GM12878 (cell line): ENCODE measurements at regions not wholly inside any gene's neighbourhood (a gene's known extent, or its start where the extent isn't known, plus 50 kb on each side); places are given as distances from the start of the nearest gene placed in this dataset.

ENCODE experiments used
- CBX5 ChIP-seq: sonication (generic); IDR thresholded peaks from 2 replicates; pipeline ENCODE4 v1.6.1; 2016; ENCODE audit warnings: low read depth, moderate library complexity, mild to moderate bottlenecking, inconsistent platforms
- CTCF ChIP-seq, 3 experiments: IDR thresholded peaks in 2 of 3; conservative IDR thresholded peaks in 1 of 3; 2 replicates each; pipeline ENCODE4 v1.5.1; 2011; ENCODE audit warnings: low read depth in 3 of 3, low read length in 3 of 3, mild to moderate bottlenecking in 3 of 3, control low read depth in 2 of 3, moderate library complexity in 2 of 3, inconsistent platforms in 1 of 3, mixed read lengths in 1 of 3; ENCODE audit not compliant: control insufficient read depth in 2 of 3, insufficient read depth in 1 of 3; ENCODE audit errors: extremely low read depth in 1 of 3
- DPF2 ChIP-seq: fragments of 450-650 bp; IDR thresholded peaks from 2 replicates; pipeline ENCODE4 v1.6.1; 2017; ENCODE audit warnings: mild to moderate bottlenecking
- E2F4 ChIP-seq: IDR thresholded peaks from 2 replicates; pipeline ENCODE4 v1.6.1; 2012; ENCODE audit warnings: low read depth, low read length, improper control_type of control experiment
- EZH2 ChIP-seq: IDR thresholded peaks from 2 replicates; pipeline ENCODE4 v1.6.1; 2012; ENCODE audit warnings: low read depth, mild to moderate bottlenecking, control low read depth, inconsistent platforms, low read length, borderline replicate concordance; ENCODE audit not compliant: control insufficient read depth
- MAX ChIP-seq: IDR thresholded peaks from 2 replicates; pipeline ENCODE4 v1.6.1; 2012; ENCODE audit warnings: low read depth, low read length, improper control_type of control experiment
- POLR2AphosphoS5 ChIP-seq: IDR thresholded peaks from 2 replicates; pipeline ENCODE4 v1.6.1; 2011; ENCODE audit warnings: mild to moderate bottlenecking, low read length, inconsistent platforms
- PRDM15 ChIP-seq: fragments of 450-650 bp; formaldehyde crosslinking; IDR thresholded peaks from 2 replicates; pipeline ENCODE4 v1.4.0; 2020; ENCODE audit warnings: mild to moderate bottlenecking, moderate library complexity
- SKIL ChIP-seq: fragments of 450-650 bp; IDR thresholded peaks from 2 replicates; pipeline ENCODE4 v1.6.1; 2017; ENCODE audit warnings: mild to moderate bottlenecking, low read depth, inconsistent platforms; ENCODE audit not compliant: poor library complexity, severe bottlenecking
- TCF12 ChIP-seq: IDR thresholded peaks from 2 replicates; pipeline ENCODE4 v1.6.1; 2011; ENCODE audit warnings: low read depth, mild to moderate bottlenecking, low read length
- TCF3 ChIP-seq: IDR thresholded peaks from 2 replicates; pipeline ENCODE4 v1.6.1; 2012; ENCODE audit warnings: low read depth, mild to moderate bottlenecking, low read length, borderline replicate concordance; ENCODE audit not compliant: insufficient read depth
- ZBTB4 ChIP-seq: fragments of 450-650 bp; formaldehyde crosslinking; IDR thresholded peaks from 2 replicates; pipeline ENCODE4 v1.4.0; 2022; ENCODE audit warnings: mild to moderate bottlenecking, moderate library complexity
- ZNF207 ChIP-seq: fragments of 450-650 bp; IDR thresholded peaks from 2 replicates; pipeline ENCODE4 v1.6.1; 2014; ENCODE audit warnings: antibody characterized with exemption, mild to moderate bottlenecking, borderline replicate concordance
- ZNF274 ChIP-seq: IDR thresholded peaks from one replicate; pipeline ENCODE4 v1.8.0; 2011; ENCODE audit not compliant: insufficient read length, insufficient read depth

GRCh38 chr20:19834287-19834686, 76.2 kb downstream of the RIN2 start:
- no peak for TF ChIP-seq CTCF (IDR thresholded peaks at IDR 0.05 in 2 of 3, conservative IDR thresholded peaks at IDR 0.05 in 1 of 3; ENCODE audit: control insufficient read depth in 2 of 3, extremely low read depth in 1 of 3, insufficient read depth in 1 of 3, low read depth in 3 of 3, low read length in 3 of 3)
- no peak for TF ChIP-seq EZH2
- TF ChIP-seq ZNF207, result no peak
- TF ChIP-seq TCF3, result no peak
- no peak for TF ChIP-seq ZNF274
- TF ChIP-seq PRDM15 (CRISPR knock-in tag), result no peak
- no peak for TF ChIP-seq MAX
- TF ChIP-seq POLR2AphosphoS5, result no peak
- TF ChIP-seq TCF12, result no peak
- TF ChIP-seq CBX5, result no peak
- no peak for TF ChIP-seq E2F4
- TF ChIP-seq ZBTB4, result no peak
- no peak for TF ChIP-seq SKIL
- no peak for TF ChIP-seq DPF2
